NCI-H526 (cell line): ENCODE measurements at regions not wholly inside any gene's neighbourhood (a gene's known extent, or its start where the extent isn't known, plus 50 kb on each side); places are given as distances from the start of the nearest gene placed in this dataset.

ENCODE experiments used
- DNase-seq, 2 experiments: peaks; one replicate each; lab custom pipeline; 2025; lab: John Stamatoyannopoulos, UW

DNA sequence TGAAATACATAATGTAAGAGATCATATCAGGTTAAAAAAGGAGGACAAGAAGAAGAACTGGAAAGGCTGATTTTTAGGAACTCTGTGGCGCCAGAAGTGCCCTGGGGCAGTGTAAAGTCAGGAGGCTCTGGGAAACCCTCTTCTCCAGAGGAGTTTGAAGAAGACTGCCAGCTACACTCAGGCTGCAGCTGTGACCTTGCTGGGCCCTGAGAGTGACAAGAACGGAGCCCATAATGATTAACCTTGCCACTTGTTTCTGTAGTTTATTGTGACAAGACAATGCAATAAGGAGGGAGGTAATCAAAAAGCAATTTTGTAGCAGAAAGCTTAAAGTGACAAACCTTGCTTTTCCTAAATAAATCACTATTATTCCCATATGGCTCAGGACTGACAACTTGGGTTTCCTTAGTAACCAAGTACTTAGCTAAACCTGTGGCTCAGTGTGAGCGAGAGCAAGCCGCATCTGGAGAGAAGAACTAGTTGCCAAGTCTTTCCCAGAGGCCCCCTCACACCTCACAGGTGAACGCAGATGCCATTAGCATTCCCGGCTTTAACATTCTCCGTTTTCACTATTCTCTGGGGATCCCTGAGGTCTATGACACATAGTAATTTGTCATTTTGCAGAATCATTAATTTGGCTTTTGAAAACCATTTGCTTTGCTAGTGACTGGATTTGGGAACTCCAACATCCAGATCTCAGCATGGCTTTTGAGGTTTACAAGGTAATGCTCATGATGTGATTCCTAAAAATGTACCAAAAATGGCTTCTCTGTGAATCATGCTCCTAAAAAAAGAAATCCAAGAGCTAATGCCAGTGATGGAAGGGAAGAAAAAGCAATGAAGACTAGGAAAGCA, 115.9 kb downstream of the OMA1 start:
- DNase-seq: no peak

GRCh38 chr1:58426918-58427317, 119.6 kb downstream of the OMA1 start:
- DNase-seq: no peak

DNA sequence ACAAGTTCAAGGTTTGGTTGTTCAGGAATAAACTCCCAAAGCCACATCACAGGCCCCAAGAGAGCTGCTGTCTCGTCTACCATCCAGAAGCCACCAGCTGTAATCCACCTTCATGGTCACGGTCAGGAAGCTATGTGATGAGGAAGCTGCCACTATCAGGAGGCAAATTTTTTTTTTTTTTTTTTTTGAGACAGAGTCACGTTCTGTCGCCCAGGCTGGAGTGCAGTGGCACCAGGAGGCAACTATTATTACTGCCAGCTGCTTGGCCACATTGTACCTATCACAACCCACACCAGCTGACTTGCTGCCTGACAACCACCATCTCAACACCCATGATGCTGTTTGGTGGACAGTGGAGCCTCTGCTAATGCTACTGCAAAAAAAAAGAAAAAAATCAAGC, 124.1 kb downstream of the OMA1 start:
- peak in 1 of 2 experiments; percentile 9 for DNase-seq

- peak in 1 of 2 experiments; percentile 39 for DNase-seq
Measured at GRCh38 chr1:58418283-58419228, 128.0 kb downstream of the OMA1 start.

DNA sequence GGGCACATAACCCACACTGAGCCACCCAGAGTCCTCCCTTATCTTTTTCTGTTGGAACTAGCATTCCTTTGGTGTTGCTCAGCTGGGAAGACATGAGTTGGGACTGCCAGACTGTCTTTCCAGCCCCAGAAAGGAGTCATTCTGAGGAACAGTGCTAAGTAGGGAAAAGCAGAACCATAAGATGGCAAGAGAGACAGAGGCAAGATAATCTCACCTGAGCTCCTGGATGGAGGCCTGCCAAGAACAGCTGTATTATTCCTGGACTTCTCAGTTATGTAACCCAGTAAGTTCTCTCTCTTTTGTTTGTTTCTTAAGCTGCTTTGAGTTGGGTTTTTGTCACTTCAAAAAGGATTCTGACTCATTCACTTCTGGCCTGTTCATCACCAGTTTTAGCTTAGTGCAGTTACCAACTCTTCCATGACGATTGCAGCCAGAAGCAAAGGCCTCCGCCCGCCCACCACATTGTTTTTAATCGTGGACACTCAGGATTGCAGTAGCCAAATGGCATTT, 134.4 kb downstream of the OMA1 start:
- no peak for DNase-seq

DNA sequence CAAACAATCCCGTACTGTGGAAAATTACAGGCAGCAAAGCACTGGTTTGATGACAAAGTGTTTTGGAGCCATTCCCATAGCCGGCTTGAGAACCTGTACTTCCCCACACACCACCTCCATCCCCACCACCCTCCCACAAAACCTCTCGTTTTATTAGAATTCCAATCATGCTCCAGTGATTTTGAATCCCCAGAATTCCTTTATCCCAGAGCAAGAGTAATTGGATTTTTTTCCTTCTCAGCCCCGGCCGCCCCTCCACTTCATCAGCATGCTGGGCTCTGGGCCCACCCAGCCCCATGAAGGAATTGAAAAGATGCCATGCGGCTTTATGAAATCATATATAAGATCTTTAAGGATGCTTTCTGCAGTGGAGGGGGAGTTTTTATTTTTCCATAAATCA, 136.6 kb downstream of the OMA1 start:
- DNase-seq: no peak

- no peak for DNase-seq
Measured at GRCh38 chr1:58409336-58409735, 137.2 kb downstream of the OMA1 start.

- DNase-seq: no peak
Measured at GRCh38 chr1:58406301-58407071, 140.0 kb downstream of the OMA1 start.

DNA sequence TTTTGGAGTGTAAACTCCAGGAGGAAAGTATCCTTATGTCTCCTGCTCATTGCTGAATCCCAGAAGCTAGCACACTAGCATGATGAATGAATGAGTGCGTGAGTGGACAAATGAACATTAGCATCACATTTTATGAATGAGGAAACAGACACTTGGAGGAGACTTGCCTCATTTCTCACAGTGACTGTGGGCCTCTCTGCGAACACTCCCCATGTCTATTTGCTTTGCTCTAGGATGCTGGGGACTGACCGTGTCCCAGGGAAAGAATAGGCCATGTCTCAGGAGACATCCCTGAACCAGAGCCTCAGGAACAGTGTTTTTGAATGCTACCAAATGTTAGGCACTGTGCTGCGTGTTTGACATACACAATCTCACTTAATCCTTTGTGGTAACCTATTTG, 140.9 kb downstream of the OMA1 start:
- DNase-seq: no peak

- DNase-seq: no peak
Measured at GRCh38 chr1:58403894-58404293, 142.6 kb downstream of the OMA1 start.

- no peak for DNase-seq
Measured at GRCh38 chr1:58402444-58402843, 144.1 kb downstream of the OMA1 start.

- DNase-seq: no peak
Measured at GRCh38 chr1:58401991-58402390, 144.5 kb downstream of the OMA1 start.

- DNase-seq: peak; percentile 62 to 65
Measured at GRCh38 chr1:58399176-58399575, 147.3 kb downstream of the OMA1 start.

- no peak for DNase-seq
Measured at GRCh38 chr1:58398714-58399113, 147.8 kb downstream of the OMA1 start.

GRCh38 chr1:58397187-58397820, 149.2 kb downstream of the OMA1 start:
- no peak for DNase-seq

- no peak for DNase-seq
Measured at GRCh38 chr1:58396150-58396549, 150.4 kb downstream of the OMA1 start.

DNA sequence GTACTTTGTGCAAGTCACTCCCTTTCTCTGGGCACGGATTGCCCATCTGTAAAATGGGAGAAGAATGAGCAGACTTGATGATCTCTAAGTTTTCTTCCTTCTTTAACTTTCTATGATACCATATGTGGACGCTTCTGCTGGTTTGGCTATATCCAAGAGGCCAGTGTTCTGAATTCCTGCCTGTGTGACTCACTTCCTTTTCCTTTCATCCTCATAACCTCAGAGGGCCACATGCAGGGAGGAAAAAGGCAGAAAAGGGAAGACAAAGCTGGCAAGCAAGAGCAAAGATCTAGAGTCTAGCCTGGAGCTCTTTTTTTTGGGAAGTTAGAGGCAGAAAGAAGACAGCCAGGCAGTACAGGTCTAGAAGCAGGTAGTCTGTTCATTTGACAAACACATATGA, 151.2 kb downstream of the OMA1 start:
- peak in 1 of 2 experiments; percentile 38 for DNase-seq

DNA sequence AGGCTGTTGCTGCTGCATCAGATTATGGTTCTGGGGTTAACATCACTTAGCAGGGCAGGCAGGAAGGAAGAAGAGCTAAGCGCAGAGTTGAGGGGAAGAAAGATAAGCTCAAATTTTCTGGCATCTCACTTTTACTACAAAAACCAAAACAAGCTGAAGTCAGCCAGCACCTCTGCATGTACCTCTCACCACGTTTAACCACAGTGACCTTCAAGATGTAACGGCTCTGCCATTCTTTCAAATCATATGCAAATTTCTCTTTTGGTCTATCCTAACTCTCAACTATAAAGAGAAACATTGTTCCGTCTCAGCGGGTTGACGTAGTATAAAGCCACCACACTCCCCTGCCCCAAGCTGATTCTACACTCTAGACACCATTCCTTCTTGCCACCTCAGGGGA, 154.4 kb downstream of the OMA1 start:
- peak; percentile 96 for DNase-seq

- DNase-seq: no peak
Measured at GRCh38 chr1:58391514-58391913, 155.0 kb downstream of the OMA1 start.

DNA sequence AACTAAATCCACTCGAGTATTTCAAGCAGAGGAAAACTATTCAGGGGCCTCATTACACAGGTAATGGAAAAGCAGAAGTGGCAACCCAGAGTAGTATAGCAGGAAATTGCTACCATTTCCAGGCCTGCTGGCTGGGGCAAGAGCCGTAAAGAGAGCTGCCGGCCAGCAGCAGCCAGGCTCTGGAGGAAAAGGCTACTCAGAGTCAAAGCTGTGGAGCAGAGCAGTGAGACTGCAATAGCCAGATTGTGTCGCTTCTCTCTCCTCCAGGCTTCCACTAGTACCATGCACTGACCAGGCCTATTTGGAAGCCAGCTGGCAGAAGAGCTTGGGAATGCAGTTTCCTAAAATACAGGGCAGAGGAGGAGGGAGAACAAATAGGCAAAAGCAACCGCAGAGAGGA, 155.5 kb downstream of the OMA1 start:
- peak in 1 of 2 experiments; percentile 53 for DNase-seq

GRCh38 chr1:58390091-58390490, 156.4 kb downstream of the OMA1 start:
- DNase-seq: peak in 1 of 2 experiments; percentile 46
